HL-60 (cell line): ENCODE measurements at regions not wholly inside any gene's neighbourhood (a gene's known extent, or its start where the extent isn't known, plus 50 kb on each side); places are given as distances from the start of the nearest gene placed in this dataset.

ENCODE experiments used
- POLR2AphosphoS5 ChIP-seq: IDR thresholded peaks from 2 replicates; pipeline ENCODE4 v1.6.1; 2012; ENCODE audit warnings: low read depth
- REST ChIP-seq: IDR thresholded peaks from 2 replicates; pipeline ENCODE4 v1.6.1; 2012; ENCODE audit warnings: low read depth; ENCODE audit not compliant: insufficient replicate concordance
- TF ChIP-seq, protein P1 (sequence below): IDR thresholded peaks from one replicate; pipeline ENCODE4 v1.5.1; 2011; ENCODE audit warnings: low read length, control low read depth, inconsistent platforms; ENCODE audit not compliant: insufficient read depth

DNA sequence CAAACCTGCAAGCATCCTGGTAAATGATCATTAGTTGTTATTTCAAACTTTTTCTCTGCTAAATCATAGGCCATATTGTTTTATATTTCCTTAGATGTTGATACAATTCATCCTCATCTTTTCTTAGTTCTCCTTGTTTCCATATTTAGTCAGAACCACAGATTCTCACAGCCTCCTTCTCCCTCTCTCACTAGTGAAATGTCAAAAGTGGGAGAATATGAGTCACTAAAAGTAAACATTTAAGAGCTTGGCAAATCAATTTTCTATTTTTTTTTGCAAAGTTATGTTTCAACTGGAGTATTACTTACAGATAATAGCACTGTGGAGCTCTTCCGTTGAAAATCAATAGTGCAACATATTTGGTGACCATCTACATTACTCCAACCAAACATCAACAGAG, 308.8 kb downstream of the COL11A1 start:
- TF ChIP-seq, protein P1, sequence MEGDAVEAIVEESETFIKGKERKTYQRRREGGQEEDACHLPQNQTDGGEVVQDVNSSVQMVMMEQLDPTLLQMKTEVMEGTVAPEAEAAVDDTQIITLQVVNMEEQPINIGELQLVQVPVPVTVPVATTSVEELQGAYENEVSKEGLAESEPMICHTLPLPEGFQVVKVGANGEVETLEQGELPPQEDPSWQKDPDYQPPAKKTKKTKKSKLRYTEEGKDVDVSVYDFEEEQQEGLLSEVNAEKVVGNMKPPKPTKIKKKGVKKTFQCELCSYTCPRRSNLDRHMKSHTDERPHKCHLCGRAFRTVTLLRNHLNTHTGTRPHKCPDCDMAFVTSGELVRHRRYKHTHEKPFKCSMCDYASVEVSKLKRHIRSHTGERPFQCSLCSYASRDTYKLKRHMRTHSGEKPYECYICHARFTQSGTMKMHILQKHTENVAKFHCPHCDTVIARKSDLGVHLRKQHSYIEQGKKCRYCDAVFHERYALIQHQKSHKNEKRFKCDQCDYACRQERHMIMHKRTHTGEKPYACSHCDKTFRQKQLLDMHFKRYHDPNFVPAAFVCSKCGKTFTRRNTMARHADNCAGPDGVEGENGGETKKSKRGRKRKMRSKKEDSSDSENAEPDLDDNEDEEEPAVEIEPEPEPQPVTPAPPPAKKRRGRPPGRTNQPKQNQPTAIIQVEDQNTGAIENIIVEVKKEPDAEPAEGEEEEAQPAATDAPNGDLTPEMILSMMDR: no peak
- TF ChIP-seq REST (no peak), POLR2AphosphoS5 (no peak)
